Prostate gland (tissue), 2 donors: ENCODE measurements at regions not wholly inside any gene's neighbourhood (a gene's known extent, or its start where the extent isn't known, plus 50 kb on each side); places are given as distances from the start of the nearest gene placed in this dataset.
"Not testable (repeated sequence)": the region's sequence is repeated elsewhere in the genome, so short reads cannot be mapped to it uniquely, and the experiment has no call there.

ENCODE experiments used
- DNase-seq: peaks from one replicate; pipeline ENCODE4 v3.0.0-alpha.2; 2019; ENCODE audit warnings: low spot score
- H3K27ac ChIP-seq, 2 donors: fragments of 200-600 bp; sonication (generic); 2 replicates each; pipeline ENCODE4 v1.5.1; 2017 to 2019
- H3K27me3 ChIP-seq: fragments of 200-600 bp; sonication (generic); replicated peaks from 2 replicates; pipeline ENCODE4 v1.5.1; 2019; ENCODE audit not compliant: insufficient read depth
- H3K36me3 ChIP-seq, 2 donors: fragments of 200-600 bp; sonication (generic); 1 replicate in 1 of 2; 2 replicates in 1 of 2; pipeline versions ENCODE4 v1.5.1 to v1.8.1; 2017 to 2019
- H3K4me1 ChIP-seq: fragments of 200-600 bp; sonication (generic); replicated peaks from 2 replicates; pipeline ENCODE4 v1.5.1; 2019
- H3K4me3 ChIP-seq, 2 donors: fragments of 200-600 bp; sonication (generic); 2 replicates each; pipeline ENCODE4 v1.5.1; 2017 to 2019
- H3K9me3 ChIP-seq: fragments of 200-600 bp; sonication (generic); 2 replicates; pipeline ENCODE4 v1.5.1; 2017
- POLR2A ChIP-seq: fragments of 450-650 bp; IDR thresholded peaks from one replicate; pipeline ENCODE4 v1.6.1; 2016; ENCODE audit warnings: antibody characterized with exemption, mild to moderate bottlenecking
- POLR2AphosphoS5 ChIP-seq: sonication (generic); formaldehyde crosslinking; IDR thresholded peaks from one replicate; pipeline ENCODE4 v1.6.1; 2017; ENCODE audit warnings: antibody characterized with exemption
- WGBS: methylation state at CpG from one replicate; pipeline ENCODE4 v1.1.5; 2018; 5-methylcytosine and 5-hydroxymethylcytosine counted together
- intact Hi-C: fragments of 100-400 bp; cut with DNase I; formaldehyde crosslinking; loops from one replicate; pipeline ENCODE4 v1.14.2; 2022
- TF ChIP-seq, protein P1 (sequence below), 4 experiments: fragments of 200-600 bp in 2 of 4; fragments of 450-650 bp in 2 of 4; sonication (generic) in 2 of 4; IDR thresholded peaks; 1 replicate in 3 of 4; 2 replicates in 1 of 4; pipeline ENCODE4 v1.5.1; 2016 to 2019; ENCODE audit warnings: antibody characterized with exemption in 4 of 4, mild to moderate bottlenecking in 2 of 4, moderate library complexity in 2 of 4

DNA sequence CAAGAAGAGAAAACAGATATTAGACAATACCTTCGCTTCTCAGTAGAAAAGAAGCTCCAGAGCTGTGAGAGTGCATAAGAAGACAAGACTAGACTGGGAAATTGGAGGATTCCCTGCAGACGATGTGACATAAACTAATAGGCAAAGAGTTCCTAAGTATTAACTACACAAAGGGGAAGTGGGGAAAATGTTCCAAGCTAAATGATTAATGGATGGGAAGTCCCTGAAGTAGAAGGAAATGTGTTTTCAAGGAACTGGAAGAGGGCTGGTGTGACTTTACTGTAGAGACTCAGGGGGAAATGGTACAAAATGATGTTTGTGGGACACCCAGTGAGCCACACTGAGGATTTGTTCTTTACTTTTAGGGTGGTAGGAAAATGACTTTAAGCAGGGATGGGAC is 69.7 kb upstream of the DCLK2 start:
- H3K9me3 ChIP-seq: no peaks in the 10 kb centered on the region
- WGBS: 79% methylated on average over 2 of the region's 2 CpGs
- intact Hi-C loops: loop anchor here (5.0 to 10.0 kb wide), 3 partner anchors 69 to 856 kb away; partner anchors contain the start of gene DCLK2
- H3K4me1 ChIP-seq: no peaks in the 10 kb centered on the region
- no peak for DNase-seq
- no peaks in the 10 kb centered on the region for H3K27me3 ChIP-seq
- H3K4me3 ChIP-seq: no peak overlapping the region
- TF ChIP-seq POLR2AphosphoS5 (no peak), POLR2A (no peak)
- TF ChIP-seq, protein P1, sequence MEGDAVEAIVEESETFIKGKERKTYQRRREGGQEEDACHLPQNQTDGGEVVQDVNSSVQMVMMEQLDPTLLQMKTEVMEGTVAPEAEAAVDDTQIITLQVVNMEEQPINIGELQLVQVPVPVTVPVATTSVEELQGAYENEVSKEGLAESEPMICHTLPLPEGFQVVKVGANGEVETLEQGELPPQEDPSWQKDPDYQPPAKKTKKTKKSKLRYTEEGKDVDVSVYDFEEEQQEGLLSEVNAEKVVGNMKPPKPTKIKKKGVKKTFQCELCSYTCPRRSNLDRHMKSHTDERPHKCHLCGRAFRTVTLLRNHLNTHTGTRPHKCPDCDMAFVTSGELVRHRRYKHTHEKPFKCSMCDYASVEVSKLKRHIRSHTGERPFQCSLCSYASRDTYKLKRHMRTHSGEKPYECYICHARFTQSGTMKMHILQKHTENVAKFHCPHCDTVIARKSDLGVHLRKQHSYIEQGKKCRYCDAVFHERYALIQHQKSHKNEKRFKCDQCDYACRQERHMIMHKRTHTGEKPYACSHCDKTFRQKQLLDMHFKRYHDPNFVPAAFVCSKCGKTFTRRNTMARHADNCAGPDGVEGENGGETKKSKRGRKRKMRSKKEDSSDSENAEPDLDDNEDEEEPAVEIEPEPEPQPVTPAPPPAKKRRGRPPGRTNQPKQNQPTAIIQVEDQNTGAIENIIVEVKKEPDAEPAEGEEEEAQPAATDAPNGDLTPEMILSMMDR (IDR thresholded peaks at IDR 0.05): no peak
- no peak overlapping the region for H3K27ac ChIP-seq
- H3K36me3 ChIP-seq: no peaks in the 10 kb centered on the region

DNA sequence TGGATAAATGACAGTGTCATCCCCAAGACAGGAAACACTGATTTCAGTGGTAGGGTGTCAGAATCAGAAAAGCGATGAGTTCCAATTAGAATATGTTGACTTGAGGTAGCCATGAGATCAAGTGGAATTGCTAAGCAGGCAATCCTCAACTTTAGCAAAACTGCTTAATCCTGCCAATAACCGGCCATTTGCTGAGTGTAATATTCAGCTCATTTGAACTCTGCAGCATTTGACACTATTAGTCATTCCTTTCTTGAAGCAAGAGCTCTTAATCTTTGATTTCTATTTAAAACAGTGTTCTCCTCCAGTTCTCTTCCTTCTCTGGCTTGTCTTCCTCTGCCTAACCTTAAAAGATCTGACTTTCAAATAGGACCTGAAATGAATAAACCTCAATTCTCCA is 68.7 kb upstream of the DCLK2 start:
- WGBS: 91% methylated on average over 2 of the region's 2 CpGs
- no peak for DNase-seq
- no peak overlapping the region for H3K27ac ChIP-seq
- intact Hi-C loops: loop anchor here (5.0 to 10.0 kb wide), 3 partner anchors 68 to 855 kb away; partner anchors contain the start of gene DCLK2
- TF ChIP-seq, protein P1 (IDR thresholded peaks at IDR 0.05): no peak
- TF ChIP-seq POLR2A: no peak
- no peak for TF ChIP-seq POLR2AphosphoS5
- H3K4me1 ChIP-seq: no peaks in the 10 kb centered on the region
- no peaks in the 10 kb centered on the region for H3K27me3 ChIP-seq
- no peaks in the 10 kb centered on the region for H3K9me3 ChIP-seq
- no peaks in the 10 kb centered on the region for H3K36me3 ChIP-seq
- H3K4me3 ChIP-seq: no peak overlapping the region

DNA sequence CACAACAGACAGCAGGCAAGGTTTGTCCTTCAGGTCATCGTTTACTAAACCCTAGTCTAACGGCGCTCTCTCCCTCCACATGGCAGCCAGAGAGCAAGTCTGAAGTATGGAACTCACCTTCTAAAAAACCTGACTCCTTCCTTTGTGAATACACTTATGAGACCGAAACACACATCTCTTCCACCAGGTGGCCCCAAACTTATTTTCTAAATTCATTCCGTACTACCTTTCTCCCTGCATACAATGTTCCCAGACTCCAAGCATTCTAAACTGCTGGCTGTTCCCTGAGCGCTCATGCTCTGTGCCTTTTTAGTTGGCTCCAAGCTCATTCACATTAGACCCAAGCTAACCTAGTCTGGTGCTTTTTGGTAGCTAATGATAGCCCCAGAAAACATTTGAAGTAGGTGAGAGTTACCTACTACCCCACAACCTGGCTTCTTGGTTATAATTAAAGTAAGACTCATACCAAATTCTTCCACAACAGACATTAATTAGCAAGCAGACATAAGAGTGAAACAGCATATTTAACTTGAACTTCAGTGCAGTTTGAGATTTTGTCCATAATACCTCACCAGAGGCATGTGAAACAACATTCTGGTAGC is 67.6 kb upstream of the DCLK2 start:
- no peaks in the 10 kb centered on the region for H3K36me3 ChIP-seq
- H3K9me3 ChIP-seq: no peaks in the 10 kb centered on the region
- no peak overlapping the region for H3K4me3 ChIP-seq
- DNase-seq: peak; percentile 35
- TF ChIP-seq, protein P1 (IDR thresholded peaks at IDR 0.05): peak in 3 of 4 experiments; percentile 52 to 64 (median 55)
- no peak for TF ChIP-seq POLR2A
- H3K27me3 ChIP-seq: no peaks in the 10 kb centered on the region
- intact Hi-C loops: loop anchor here (2.0 kb wide), 1 partner anchor 198 kb away; no protein-coding TSS in a partner anchor
- H3K4me1 ChIP-seq: no peaks in the 10 kb centered on the region
- no peak overlapping the region for H3K27ac ChIP-seq
- WGBS: 25% methylated on average over 6 of the region's 6 CpGs

DNA sequence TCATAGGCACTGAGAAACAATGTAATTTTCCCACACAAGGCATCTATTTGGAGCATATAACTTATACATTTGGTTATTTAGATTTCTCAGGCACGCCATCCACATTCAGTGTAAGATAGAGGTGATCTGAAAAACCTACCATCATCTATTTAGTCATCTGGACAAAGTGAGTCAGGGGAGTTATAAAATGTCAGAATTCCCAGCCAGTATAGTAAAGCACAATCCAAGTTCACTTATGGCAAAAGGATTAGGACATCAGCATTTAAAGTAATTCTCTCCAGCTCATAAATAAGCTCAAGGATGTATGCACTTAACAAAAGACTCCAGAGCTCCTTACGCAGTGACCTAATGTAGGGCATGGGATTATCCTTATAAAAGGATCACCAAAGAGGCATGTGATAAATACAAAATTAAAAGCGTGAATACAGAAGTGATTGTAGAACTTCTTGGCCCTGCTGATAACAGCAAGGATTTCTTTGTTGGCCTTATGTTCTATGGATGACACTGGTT is 65.3 kb upstream of the DCLK2 start:
- H3K27me3 ChIP-seq: no peaks in the 10 kb centered on the region
- H3K27ac ChIP-seq: no peak overlapping the region
- H3K4me1 ChIP-seq: no peaks in the 10 kb centered on the region
- H3K36me3 ChIP-seq: no peaks in the 10 kb centered on the region
- DNase-seq: no peak
- 92% methylated on average over 3 of the region's 3 CpGs for WGBS
- H3K4me3 ChIP-seq: no peak overlapping the region
- no peaks in the 10 kb centered on the region for H3K9me3 ChIP-seq
- intact Hi-C loops: no loop called here
- no peak for TF ChIP-seq POLR2AphosphoS5
- TF ChIP-seq, protein P1 (IDR thresholded peaks at IDR 0.05): no peak
- no peak for TF ChIP-seq POLR2A

DNA sequence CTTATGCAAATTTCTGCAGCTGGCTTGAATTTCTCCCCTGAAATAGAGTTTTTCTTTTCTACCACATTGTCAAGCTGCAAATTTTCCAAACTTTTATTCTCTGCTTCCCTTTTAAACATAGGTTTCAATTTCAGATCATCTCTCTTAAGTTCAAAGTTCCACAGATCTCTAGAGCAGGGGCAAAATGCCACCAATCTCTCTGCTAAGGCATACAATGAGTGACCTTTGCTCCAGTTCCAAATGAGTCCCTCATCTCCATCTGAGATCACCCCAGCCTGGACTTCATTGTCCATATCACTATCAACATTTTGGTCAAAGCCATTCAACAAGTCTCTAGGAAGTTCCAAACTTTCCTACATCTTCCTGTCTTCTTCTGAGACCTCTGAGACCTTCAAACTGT is 62.3 kb upstream of the DCLK2 start:
- H3K27ac ChIP-seq, H3K9me3 ChIP-seq, H3K36me3 ChIP-seq, H3K4me1 ChIP-seq, intact Hi-C loops, H3K4me3 ChIP-seq, H3K27me3 ChIP-seq, DNase-seq: not testable (repeated sequence)

DNA sequence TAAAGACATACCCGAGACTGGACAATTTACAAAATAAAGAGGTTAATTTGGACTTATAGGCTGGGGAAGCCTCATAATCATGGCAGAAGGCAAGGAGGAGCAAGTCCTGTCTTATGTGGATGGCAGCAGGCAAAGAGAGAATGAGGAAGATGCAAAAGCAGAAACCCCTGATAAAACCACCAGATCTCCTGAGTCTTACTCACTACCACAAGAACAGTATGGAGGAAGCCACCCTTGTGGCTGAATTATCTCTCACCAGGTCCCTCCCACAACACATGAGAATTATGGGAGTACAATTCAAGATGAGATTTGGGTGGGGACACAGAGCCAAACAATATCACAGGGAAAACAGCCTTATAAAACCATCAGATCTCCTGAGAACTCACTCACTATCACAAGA is 61.6 kb upstream of the DCLK2 start:
- H3K27me3 ChIP-seq, H3K4me3 ChIP-seq, H3K27ac ChIP-seq, DNase-seq, intact Hi-C loops, H3K9me3 ChIP-seq, H3K4me1 ChIP-seq, H3K36me3 ChIP-seq: not testable (repeated sequence)
- 93% methylated on average over 1 of the region's 1 CpG for WGBS
